Fibroblast of the conjunctiva (primary cell): ENCODE measurements at regions not wholly inside any gene's neighbourhood (a gene's known extent, or its start where the extent isn't known, plus 50 kb on each side); places are given as distances from the start of the nearest gene placed in this dataset.
"Not testable (repeated sequence)": the region's sequence is repeated elsewhere in the genome, so short reads cannot be mapped to it uniquely, and the experiment has no call there.

Experiments used
- DNase-seq: peaks from one replicate; pipeline ENCODE4 v3.0.0-alpha.2; 2010; ENCODE audit warnings: low read depth

- DNase-seq = no peak
Measured at GRCh38 chr2:8558096-8558495, 123.8 kb upstream of the ID2 start.

DNA sequence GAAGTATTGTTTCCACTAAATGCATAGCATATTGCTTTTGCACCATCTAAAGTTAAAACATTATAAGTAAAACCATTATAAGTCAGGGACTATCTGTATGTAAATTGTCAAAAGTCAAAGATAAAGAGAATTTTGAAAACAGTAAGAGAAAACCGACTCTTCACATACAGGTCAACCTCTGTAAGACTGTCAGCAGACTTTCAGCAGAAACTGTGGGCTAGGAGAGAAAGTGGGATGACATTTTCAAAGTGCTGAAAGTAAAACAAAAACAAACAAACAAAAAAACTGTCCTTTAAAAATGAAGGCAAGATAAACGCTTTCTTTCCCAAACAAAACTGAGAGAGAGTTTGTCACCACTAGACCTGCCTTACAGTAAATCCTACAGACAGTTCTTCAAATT lies 122.9 kb upstream of the ID2 start:
- no peak for DNase-seq

DNA sequence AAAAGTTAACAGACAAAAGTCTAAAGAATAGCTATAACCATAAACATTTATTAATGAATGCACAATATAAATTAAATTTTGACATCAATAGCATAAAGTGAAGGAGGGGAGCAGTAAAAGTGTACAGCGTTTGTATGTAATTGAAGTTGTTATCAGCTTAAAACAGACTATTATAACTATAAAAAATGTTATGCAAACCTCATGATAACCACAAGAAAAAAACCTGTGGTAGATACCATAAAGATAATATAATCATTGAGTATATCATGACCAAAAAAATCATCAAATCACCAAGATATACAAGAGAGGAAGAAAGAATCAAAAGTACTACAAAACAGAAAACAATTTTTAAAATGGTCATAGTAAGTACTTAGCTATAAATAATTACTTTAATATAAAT lies 122.1 kb upstream of the ID2 start:
- DNase-seq = no peak

DNA sequence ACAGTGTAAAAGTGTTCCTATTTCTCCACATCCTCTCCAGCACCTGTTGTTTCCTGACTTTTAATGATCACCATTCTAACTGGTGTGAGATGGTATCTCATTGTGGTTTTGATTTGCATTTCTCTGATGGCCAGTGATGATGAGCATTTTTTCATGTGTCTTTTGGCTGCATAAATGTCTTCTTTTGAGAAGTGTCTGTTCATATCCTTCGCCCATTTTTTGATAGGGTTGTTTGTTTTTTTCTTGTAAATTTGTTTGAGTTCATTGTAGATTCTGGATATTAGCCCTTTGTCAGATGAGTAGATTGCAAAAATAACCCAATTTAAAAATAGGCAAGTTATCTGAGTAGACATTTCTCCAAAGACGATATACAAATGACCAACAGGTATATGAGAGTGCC lies 120.2 kb upstream of the ID2 start:
- not testable (repeated sequence) for DNase-seq

- DNase-seq = no peak
Measured at GRCh38 chr2:8563814-8564474, 117.9 kb upstream of the ID2 start.

- DNase-seq = no peak
Measured at GRCh38 chr2:8564475-8564874, 117.4 kb upstream of the ID2 start.

- no peak for DNase-seq
Measured at GRCh38 chr2:8565399-8566154, 116.3 kb upstream of the ID2 start.

DNA sequence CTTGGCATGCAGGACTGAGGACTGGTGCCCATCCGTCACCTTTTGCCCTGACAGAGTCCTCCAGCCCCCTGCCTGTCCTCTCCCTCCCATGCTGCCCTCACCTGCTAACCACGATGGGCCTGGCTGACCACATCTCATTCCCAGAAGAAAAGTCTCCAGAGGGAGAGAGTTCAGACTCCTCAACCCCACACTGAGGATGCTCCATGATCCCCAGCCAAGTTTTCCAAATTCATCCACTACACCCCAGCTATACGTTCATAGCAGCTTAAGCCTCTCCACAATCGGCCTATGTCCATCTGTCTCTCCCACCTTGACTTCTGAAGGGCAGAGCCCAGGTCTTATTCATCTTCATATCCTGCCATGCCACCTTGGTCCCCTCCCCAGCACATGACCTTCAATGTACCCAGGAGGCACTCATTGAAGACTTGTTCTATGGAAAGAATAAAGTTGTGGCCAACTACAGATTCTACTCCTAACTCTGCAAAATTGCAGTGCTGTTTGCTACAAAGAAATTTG lies 115.6 kb upstream of the ID2 start:
- DNase-seq = no peak

DNA sequence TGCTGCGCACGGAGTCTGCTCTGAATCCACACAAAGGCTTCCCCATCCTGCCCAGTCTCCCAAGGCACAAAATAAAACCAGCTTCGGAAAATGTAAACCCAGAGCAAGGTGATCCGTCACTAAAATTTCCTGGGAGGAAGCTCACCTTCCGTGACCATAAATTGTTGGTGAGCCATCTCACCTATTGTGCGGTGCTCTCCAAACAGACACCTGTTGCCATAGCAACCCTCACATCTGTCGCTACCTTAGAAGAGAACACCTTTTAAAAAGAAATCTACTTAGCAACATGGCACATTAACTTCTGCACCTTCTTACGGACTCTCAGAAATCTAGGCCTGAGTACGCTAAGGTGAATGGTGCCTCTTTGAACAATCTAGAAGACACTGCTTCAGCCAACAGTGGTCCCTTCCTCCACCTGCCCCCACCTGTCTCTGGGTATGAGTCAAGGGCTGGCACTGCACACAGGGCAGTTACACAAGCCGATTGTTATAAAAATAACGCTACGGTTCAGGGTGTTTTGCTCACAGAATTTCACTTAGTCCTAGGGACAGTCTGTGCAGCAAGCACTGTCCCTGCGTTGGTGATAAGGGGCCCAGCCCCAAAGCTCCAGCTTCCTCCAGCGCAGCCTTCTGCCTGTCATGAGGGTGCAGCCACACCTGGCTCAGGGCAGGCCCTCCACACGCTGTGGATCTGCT lies 114.9 kb upstream of the ID2 start:
- DNase-seq = no peak

DNA sequence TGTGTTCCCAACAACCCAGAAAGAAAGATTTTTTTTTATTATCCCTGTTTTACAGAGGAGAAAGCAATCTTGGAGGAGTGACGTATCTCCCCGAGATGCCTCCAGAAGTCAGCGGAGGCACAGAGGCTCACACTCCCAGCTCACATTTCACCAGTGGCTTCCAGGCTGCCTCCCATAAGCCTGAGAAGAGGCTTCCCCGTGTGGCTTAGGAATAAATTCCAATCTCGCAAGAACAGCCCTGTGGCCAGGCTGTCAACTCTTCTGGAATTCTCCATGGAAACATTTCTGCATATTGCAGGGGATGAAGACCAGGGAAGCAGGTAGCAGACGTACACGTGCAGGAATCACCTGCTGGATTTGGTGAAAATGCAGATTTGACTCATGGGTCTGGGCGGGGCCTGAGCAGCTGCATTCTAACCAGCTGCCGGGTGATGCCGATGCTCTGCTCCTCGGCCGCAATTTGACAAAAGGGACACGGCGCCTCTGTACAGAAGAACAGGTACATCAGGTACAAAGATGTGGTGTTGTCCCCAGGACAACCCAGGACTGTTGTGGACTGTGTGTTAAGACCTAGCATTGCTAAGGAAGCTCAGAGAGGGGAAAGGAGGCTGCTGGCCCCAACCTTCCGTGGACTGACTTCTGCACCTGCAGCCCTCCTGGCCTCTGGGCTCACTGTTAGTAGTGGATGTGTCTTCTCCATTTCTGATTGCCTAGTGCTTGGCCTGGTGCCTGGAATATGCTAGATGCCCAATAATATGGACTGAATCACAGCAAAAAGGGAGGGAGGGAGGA lies 114.2 kb upstream of the ID2 start:
- DNase-seq = no peak

- DNase-seq = no peak
Measured at GRCh38 chr2:8568543-8569302, 113.1 kb upstream of the ID2 start.

GRCh38 chr2:8569332-8569930 lies 112.4 kb upstream of the ID2 start:
- DNase-seq = no peak

DNA sequence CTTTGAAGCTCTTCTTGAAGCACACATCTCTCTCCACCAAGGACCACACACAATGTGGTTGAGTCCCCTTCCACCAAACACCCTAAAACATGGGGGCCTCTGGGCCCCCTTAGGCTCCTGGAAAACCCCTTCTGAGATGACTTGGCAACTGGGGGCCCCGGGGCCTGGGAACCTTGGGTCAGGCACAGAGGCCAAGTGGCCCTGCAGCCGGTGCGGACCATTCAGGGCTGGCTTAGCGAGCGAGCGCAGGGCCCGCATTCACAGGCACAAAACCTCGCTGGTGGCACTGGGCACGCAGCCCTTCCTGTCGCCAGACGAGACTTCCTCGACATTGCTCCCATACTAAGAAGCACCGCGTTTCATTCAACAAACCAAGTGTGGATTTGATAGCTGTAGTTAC lies 111.2 kb upstream of the ID2 start:
- no peak for DNase-seq

GRCh38 chr2:8571301-8571791 lies 110.5 kb upstream of the ID2 start:
- DNase-seq = no peak

DNA sequence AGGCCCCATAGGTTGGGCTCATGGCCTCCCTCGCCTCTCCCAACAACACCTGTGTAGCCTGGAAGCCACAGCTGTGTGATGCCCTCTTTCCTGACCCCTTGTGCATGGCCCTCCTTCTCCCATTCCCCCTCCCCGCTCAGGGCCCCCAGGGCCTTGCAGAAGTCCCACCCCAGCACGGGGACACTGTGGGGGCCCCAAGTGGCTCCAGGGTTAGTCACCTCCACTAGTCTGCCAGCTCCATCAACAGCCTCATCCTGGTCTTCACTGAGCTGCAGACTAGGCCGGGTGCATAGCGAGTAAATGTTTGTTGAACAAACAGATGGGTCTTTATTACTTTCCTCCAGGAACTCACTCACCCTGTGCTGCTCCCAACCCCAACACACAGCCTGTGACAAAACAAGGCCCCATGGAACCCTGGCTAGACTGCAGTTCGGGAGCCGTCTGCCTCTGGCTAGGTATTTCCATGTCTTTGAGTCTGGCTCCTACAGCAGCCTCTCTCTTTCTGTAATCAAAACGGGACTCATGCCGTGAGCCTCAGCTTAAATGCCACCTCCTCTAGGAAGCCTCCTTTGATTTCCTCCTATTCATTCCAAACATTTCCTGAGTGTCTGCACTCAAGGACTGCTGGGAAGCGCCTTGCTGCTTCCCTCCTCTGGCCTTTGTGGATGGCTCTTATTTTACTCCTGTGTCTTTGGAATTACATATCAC lies 109.9 kb upstream of the ID2 start:
- no peak for DNase-seq

DNA sequence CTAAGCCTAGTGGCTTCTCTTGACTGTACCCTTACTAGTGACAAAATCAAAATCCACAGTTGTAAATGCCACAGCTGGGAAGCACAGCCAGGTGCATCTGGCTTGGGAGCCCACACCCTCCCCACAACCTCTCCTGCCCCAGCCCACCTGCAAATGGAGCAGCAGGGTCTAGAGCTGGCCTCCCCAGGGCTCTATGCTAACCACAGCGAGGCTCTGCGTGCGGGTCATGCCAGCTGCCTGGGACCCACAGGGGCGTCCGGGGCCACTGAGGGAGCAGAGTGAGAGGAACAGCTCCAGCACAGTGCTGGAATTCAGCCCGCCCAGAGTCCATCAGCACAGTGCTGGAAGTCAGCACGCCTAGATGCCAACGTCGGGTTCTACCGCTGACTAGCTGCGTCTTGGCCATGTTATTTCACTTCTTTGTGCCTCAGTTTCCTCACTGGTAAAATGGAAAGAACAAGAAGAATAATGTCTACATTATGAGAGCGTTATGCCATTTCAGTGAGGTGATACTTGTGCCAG lies 109.1 kb upstream of the ID2 start:
- no peak for DNase-seq

GRCh38 chr2:8573234-8573941 lies 108.5 kb upstream of the ID2 start:
- no peak for DNase-seq

GRCh38 chr2:8573942-8574195 lies 108.0 kb upstream of the ID2 start:
- DNase-seq = no peak

DNA sequence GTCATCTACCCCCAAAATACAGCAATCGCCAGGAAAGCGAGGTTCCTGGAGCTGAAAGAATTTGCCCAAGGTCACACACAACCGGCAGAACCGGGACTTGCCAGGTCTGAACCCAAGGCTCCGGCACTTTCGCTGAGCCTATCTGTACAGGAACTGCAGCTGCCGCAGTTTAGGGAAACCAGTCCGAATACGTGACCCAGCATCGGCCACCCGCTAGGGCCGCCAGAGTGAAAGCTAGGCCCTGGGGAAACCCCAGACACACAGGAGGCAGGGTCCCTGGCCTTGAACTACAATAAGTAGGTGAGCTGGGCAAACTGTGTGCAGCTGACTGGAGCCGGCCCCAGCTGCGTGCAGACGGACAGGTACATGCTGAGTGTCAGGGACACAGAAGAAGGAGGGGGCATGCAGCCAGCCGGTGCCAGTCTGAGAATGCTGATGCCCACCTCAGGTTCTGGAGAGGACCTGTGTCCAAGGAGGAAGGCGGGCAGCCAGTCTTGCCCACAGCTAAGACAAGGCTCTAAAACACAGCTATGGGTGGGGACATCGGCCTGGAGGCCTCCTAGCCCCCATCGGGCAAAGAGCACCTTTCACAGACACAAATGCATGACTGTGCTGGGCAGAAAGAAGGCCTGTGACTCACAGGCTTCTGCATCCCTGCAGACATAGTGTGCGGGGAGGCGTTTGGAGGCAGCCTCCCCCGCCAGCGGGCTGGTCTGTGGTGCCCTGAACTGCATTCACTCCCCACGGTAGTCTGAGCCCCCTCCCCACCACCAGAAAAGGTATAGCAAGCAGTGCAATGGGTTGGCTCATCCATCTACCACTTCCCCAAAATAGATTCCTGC lies 107.4 kb upstream of the ID2 start:
- DNase-seq = no peak
